ENCODE measurements at regions not wholly inside any gene's neighbourhood (a gene's known extent, or its start where the extent isn't known, plus 50 kb on each side); places are given as distances from the start of the nearest gene placed in this dataset.

GRCh38 chr12:77667101-77667500, 163.6 kb upstream of the NAV3 start:
- TF ChIP-seq CTCF (IDR thresholded peaks at IDR 0.05) = no peak
- intact Hi-C loops (cut with DNase I, micrococcal nuclease) = no loop called here
- ATAC-seq (no peak), DNase-seq (no peak)
- no peaks in the 10 kb centered on the region for H3K9me3 ChIP-seq
- H3K36me3 ChIP-seq (ENCODE audit: low read depth) = no peaks in the 10 kb centered on the region
- no peak overlapping the region for H3K4me3 ChIP-seq
- H3K4me1 ChIP-seq (ENCODE audit: low read depth) = no peaks in the 10 kb centered on the region

GRCh38 chr12:77648716-77649115, 182.0 kb upstream of the NAV3 start:
- Histone ChIP-seq H3K4me3 (no peak overlapping the region), H3K9me3 (no peaks in the 10 kb centered on the region), H3K4me1 (ENCODE audit: low read depth) (no peaks in the 10 kb centered on the region), H3K36me3 (ENCODE audit: low read depth) (no peaks in the 10 kb centered on the region)
- TF ChIP-seq CTCF (IDR thresholded peaks at IDR 0.05) = no peak
- ATAC-seq (no peak), DNase-seq (no peak)
- intact Hi-C loops (cut with DNase I, micrococcal nuclease) = no loop called here

- ATAC-seq (no peak), DNase-seq (no peak)
- Histone ChIP-seq H3K36me3 (ENCODE audit: low read depth) (no peaks in the 10 kb centered on the region), H3K4me1 (ENCODE audit: low read depth) (no peaks in the 10 kb centered on the region), H3K4me3 (no peak overlapping the region), H3K9me3 (no peaks in the 10 kb centered on the region)
- no peak for TF ChIP-seq CTCF (IDR thresholded peaks at IDR 0.05)
- intact Hi-C loops (cut with DNase I, micrococcal nuclease) = no loop called here
Observed at GRCh38 chr12:77645966-77646598, 184.6 kb upstream of the NAV3 start.

GRCh38 chr12:77644915-77645605, 185.6 kb upstream of the NAV3 start:
- intact Hi-C loops (cut with DNase I, micrococcal nuclease) = no loop called here
- no peak for TF ChIP-seq CTCF (IDR thresholded peaks at IDR 0.05)
- Histone ChIP-seq H3K4me1 (ENCODE audit: low read depth) (no peaks in the 10 kb centered on the region), H3K4me3 (no peak overlapping the region), H3K9me3 (no peaks in the 10 kb centered on the region), H3K36me3 (ENCODE audit: low read depth) (no peaks in the 10 kb centered on the region)
- ATAC-seq (no peak), DNase-seq (no peak)

GRCh38 chr12:77642246-77642645, 188.4 kb upstream of the NAV3 start:
- no peaks in the 10 kb centered on the region for H3K36me3 ChIP-seq (ENCODE audit: low read depth)
- no peaks in the 10 kb centered on the region for H3K4me1 ChIP-seq (ENCODE audit: low read depth)
- no peaks in the 10 kb centered on the region for H3K9me3 ChIP-seq
- ATAC-seq (no peak), DNase-seq (no peak)
- intact Hi-C loops (cut with DNase I, micrococcal nuclease) = no loop called here
- no peak overlapping the region for H3K4me3 ChIP-seq
- no peak for TF ChIP-seq CTCF (IDR thresholded peaks at IDR 0.05)

Data from mucosa of descending colon (tissue), 3 donors.